K562 (cell line): ENCODE measurements at regions not wholly inside any gene's neighbourhood (a gene's known extent, or its start where the extent isn't known, plus 50 kb on each side); places are given as distances from the start of the nearest gene placed in this dataset.

Source experiments
- CEBPZ ChIP-seq: fragments of 150-350 bp; IDR thresholded peaks from 2 replicates; pipeline ENCODE4 v1.6.1; 2014; ENCODE audit warnings: low read depth, mild to moderate bottlenecking, low read length, borderline replicate concordance
- FOXA1 ChIP-seq: fragments of 450-650 bp; IDR thresholded peaks from 2 replicates; pipeline ENCODE4 v1.6.1; 2016; ENCODE audit warnings: mild to moderate bottlenecking, borderline replicate concordance
- FUS ChIP-seq: fragments of 200-400 bp; formaldehyde crosslinking; optimal IDR thresholded peaks from 2 replicates; pipeline ENCODE3; 2017; ENCODE audit warnings: low read depth, low read length
- ZNF143 ChIP-seq: sonication (generic); formaldehyde crosslinking; IDR thresholded peaks from 2 replicates; pipeline ENCODE4 v1.9.0; 2022; ENCODE audit warnings: mild to moderate bottlenecking, missing genetic modification reagents
- ZNF41 ChIP-seq: fragments of 250-450 bp; sonication (Bioruptor Pico); conservative IDR thresholded peaks from 2 replicates; pipeline ENCODE4 v1.4.0; 2020; ENCODE audit warnings: mild to moderate bottlenecking
- ZNF609 ChIP-seq: sonication (generic); formaldehyde crosslinking; IDR thresholded peaks from 2 replicates; pipeline ENCODE4 v1.8.1; 2023; ENCODE audit warnings: missing genetic modification reagents, mild to moderate bottlenecking, borderline replicate concordance

GRCh38 chr13:34462843-34463242 is 479.2 kb upstream of the NBEA start (continued):
- TF ChIP-seq CEBPZ (no peak), ZNF41 (CRISPR knock-in tag) (no peak), FOXA1 (no peak), ZNF609 (CRISPR knock-in tag) (no peak), FUS (no peak), ZNF143 (CRISPR knock-in tag) (no peak)
